ENCODE measurements at regions not wholly inside any gene's neighbourhood (a gene's known extent, or its start where the extent isn't known, plus 50 kb on each side); places are given as distances from the start of the nearest gene placed in this dataset.
"Not testable (repeated sequence)": the region's sequence is repeated elsewhere in the genome, so short reads cannot be mapped to it uniquely, and the experiment has no call there.

DNA sequence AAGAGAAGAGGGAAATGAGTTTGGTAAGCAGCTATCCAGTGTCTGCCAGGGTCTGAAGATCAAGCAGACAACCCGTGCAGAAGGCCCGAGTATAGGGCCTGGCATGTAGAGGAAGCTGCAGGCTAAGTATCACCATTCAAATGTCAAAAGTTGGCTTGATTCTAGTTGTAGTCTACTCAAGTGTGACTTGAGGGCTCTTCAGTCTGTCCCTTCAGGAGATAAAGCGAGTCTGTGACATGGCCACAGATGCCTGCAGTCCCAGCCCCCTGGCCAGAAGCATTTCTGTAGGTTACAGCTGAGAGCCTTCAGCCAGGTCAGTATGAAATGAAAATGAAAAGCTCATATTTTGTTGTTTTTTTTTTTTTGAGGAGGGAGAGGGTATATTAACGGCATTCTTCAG is 97.8 kb upstream of the EEPD1 start:
- WGBS, 3 donors = 75 to 88% (median 86%) methylated on average over 4 of the region's 4 CpGs
- FAIRE-seq (no peak), DNase-seq (no peak)
- H3K9me3 ChIP-seq (ENCODE audit: control insufficient read depth in 2 of 2, insufficient read depth in 1 of 2, low read depth in 1 of 2, low read length in 1 of 2) = no peaks in the 10 kb centered on the region
- no peak overlapping the region for H3K4me3 ChIP-seq (ENCODE audit: low read depth in 1 of 3, low read length in 3 of 3)
- no peaks in the 10 kb centered on the region for H3K36me3 ChIP-seq (ENCODE audit: control insufficient read depth in 3 of 3, insufficient read depth in 2 of 3, low read depth in 1 of 3, low read length in 3 of 3)
- H3K27ac ChIP-seq (ENCODE audit: low read depth in 1 of 3, low read length in 2 of 3) = no peak overlapping the region
- H3K4me1 ChIP-seq (ENCODE audit: control insufficient read depth in 3 of 3, insufficient read depth in 2 of 3, low read depth in 1 of 3, low read length in 2 of 3) = no peaks in the 10 kb centered on the region
- no peaks in the 10 kb centered on the region for H3K27me3 ChIP-seq (ENCODE audit: control insufficient read depth in 3 of 3, insufficient read depth in 3 of 3, low read length in 3 of 3)

DNA sequence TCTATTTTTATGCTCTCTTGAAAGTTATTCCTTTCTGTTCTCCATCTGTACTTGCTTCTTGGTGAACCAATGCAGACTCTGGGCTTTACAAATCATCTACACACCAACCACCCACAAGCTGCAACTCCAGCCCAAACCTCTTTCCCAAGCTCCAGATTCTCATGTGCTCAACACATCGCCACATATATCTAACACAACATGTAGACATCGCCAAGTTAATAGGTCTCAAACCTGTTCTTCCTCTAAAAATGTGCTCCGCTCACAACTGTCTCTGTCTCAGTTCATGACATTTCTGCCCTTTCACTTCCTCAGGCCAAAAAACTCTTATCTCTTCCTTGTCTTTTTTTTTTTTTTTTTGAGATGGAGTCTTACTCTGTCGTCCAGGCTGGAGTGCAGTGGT is 95.7 kb upstream of the EEPD1 start:
- no peak overlapping the region for H3K27ac ChIP-seq (ENCODE audit: low read depth in 1 of 3, low read length in 2 of 3)
- H3K36me3 ChIP-seq (ENCODE audit: control insufficient read depth in 3 of 3, insufficient read depth in 2 of 3, low read depth in 1 of 3, low read length in 3 of 3) = no peaks in the 10 kb centered on the region
- peaks cover 0 to 2% of the 10 kb centered on the region in 2 donors for H3K9me3 ChIP-seq (ENCODE audit: control insufficient read depth in 2 of 2, insufficient read depth in 1 of 2, low read depth in 1 of 2, low read length in 1 of 2)
- H3K4me1 ChIP-seq (ENCODE audit: control insufficient read depth in 3 of 3, insufficient read depth in 2 of 3, low read depth in 1 of 3, low read length in 2 of 3) = no peaks in the 10 kb centered on the region
- FAIRE-seq (no peak), DNase-seq (no peak)
- WGBS, 3 donors = 69 to 87% (median 78%) methylated on average over 4 of the region's 4 CpGs
- no peaks in the 10 kb centered on the region for H3K27me3 ChIP-seq (ENCODE audit: control insufficient read depth in 3 of 3, insufficient read depth in 3 of 3, low read length in 3 of 3)
- H3K4me3 ChIP-seq (ENCODE audit: low read depth in 1 of 3, low read length in 3 of 3) = no peak overlapping the region

DNA sequence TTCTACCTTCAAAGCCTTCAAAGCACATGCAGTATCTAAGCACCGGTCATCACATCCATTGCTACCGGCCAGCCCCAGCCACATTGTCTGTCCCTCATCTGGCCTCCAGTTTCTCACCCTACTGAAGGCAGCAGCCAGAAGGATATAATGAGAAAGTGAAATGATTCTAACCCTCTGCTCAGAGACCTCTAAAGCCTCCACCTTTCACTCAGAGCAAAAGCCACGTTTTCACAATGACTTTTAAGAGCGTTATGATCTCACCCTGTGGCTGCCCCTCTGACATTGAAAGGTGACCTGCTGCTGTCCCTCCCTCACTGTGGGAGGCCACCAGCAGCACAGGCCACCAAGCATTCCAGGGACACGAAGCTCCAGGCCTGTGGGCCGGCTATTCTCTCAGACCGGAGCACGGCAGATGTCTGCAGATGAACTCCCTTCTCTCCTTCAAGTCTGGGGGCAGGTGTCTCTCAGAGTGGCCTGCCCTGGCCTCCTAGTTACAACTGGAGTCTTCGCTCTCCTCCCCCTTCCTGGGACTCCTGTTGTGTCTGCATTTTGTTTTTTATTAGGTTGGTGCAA is 94.9 kb upstream of the EEPD1 start:
- Histone ChIP-seq H3K27me3 (ENCODE audit: control insufficient read depth in 3 of 3, insufficient read depth in 3 of 3, low read length in 3 of 3) (no peaks in the 10 kb centered on the region), H3K4me1 (ENCODE audit: control insufficient read depth in 3 of 3, insufficient read depth in 2 of 3, low read depth in 1 of 3, low read length in 2 of 3) (no peaks in the 10 kb centered on the region), H3K4me3 (ENCODE audit: low read depth in 1 of 3, low read length in 3 of 3) (no peak overlapping the region), H3K36me3 (ENCODE audit: control insufficient read depth in 3 of 3, insufficient read depth in 2 of 3, low read depth in 1 of 3, low read length in 3 of 3) (no peaks in the 10 kb centered on the region), H3K27ac (ENCODE audit: low read depth in 1 of 3, low read length in 2 of 3) (no peak overlapping the region), H3K9me3 (ENCODE audit: control insufficient read depth in 2 of 2, insufficient read depth in 1 of 2, low read depth in 1 of 2, low read length in 1 of 2) (peaks cover 0 to 2% of the 10 kb centered on the region in 2 donors)
- WGBS, 3 donors = 87 to 93% (median 87%) methylated on average over 9 of the region's 9 CpGs
- FAIRE-seq (no peak), DNase-seq (no peak)

GRCh38 chr7:36060388-36060787 is 92.7 kb upstream of the EEPD1 start:
- FAIRE-seq; H3K4me3 ChIP-seq (ENCODE audit: low read depth in 1 of 3, low read length in 3 of 3); H3K27ac ChIP-seq (ENCODE audit: low read depth in 1 of 3, low read length in 2 of 3); H3K27me3 ChIP-seq (ENCODE audit: control insufficient read depth in 3 of 3, insufficient read depth in 3 of 3, low read length in 3 of 3); H3K4me1 ChIP-seq (ENCODE audit: control insufficient read depth in 3 of 3, insufficient read depth in 2 of 3, low read depth in 1 of 3, low read length in 2 of 3); H3K9me3 ChIP-seq (ENCODE audit: control insufficient read depth in 2 of 2, insufficient read depth in 1 of 2, low read depth in 1 of 2, low read length in 1 of 2); DNase-seq; H3K36me3 ChIP-seq (ENCODE audit: control insufficient read depth in 3 of 3, insufficient read depth in 2 of 3, low read depth in 1 of 3, low read length in 3 of 3): not testable (repeated sequence)
- 83 to 92% (median 84%) methylated on average over 11 of the region's 11 CpGs for WGBS, 3 donors

DNA sequence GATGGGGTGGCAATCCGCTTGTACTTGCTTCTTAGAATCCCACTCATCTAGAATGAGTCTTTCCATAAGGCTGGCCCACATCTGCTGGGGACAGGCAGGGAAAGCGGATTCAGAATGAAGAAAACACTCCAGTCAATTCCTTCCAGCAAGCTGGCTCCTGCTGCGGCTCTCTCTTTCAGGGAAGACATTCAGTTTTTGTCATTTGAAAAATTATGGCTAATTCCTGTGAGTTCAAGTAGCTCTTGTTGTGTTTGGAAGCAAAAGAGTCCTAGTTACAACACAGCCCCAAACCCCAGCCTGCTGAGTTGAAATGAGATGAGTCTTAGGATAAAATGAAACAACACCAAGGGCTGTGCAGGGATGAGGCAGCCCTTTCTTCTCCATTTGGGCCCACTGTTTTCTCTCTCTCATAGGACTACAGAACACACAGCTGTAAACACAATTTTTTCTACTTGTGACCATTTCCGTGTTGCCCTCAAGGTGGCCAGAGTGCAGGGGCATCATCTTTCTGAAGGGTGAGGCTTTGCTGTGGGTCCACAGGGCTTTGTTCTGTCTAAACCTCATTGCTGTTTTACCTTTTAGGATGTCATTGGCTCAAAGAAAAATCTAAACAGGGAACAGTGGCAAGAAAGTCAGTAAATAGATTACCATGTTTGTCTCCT is 90.8 kb upstream of the EEPD1 start:
- FAIRE-seq = no peak
- Histone ChIP-seq H3K4me1 (ENCODE audit: control insufficient read depth in 3 of 3, insufficient read depth in 2 of 3, low read depth in 1 of 3, low read length in 2 of 3) (no peaks in the 10 kb centered on the region), H3K36me3 (ENCODE audit: control insufficient read depth in 3 of 3, insufficient read depth in 2 of 3, low read depth in 1 of 3, low read length in 3 of 3) (no peaks in the 10 kb centered on the region), H3K4me3 (ENCODE audit: low read depth in 1 of 3, low read length in 3 of 3) (no peak overlapping the region), H3K27me3 (ENCODE audit: control insufficient read depth in 3 of 3, insufficient read depth in 3 of 3, low read length in 3 of 3) (no peaks in the 10 kb centered on the region), H3K9me3 (ENCODE audit: control insufficient read depth in 2 of 2, insufficient read depth in 1 of 2, low read depth in 1 of 2, low read length in 1 of 2) (peaks cover 0 to 2% of the 10 kb centered on the region in 2 donors), H3K27ac (ENCODE audit: low read depth in 1 of 3, low read length in 2 of 3) (peak overlapping the region in 1 of 3 donors; percentile 33)
- DNase-seq = no peak
- WGBS, 3 donors = 67 to 86% (median 78%) methylated on average over 4 of the region's 4 CpGs

DNA sequence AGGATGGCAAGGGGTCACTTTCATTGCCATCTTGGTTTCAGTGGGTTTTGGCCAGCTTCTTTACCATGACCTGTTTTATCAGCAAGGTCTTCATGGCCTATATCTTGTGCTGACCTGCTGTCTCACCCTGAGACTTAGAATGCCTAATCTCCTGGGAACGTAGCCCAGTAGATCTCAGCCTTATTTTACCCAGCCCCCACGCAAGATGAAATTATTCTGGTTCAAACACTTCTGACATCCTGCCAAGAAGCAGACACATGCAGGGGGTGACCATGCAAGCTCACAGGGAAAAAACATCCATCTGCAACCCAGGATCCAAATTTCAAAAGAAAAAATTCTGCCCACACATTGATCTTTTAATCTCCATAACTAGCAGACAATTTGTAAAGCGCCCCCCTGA is 88.4 kb upstream of the EEPD1 start:
- DNase-seq (no peak), FAIRE-seq (no peak)
- 72 to 86% (median 74%) methylated on average over 3 of the region's 3 CpGs for whole genome bisulfite sequencing, 3 donors
- Histone ChIP-seq H3K9me3 (ENCODE audit: control insufficient read depth in 2 of 2, insufficient read depth in 1 of 2, low read depth in 1 of 2, low read length in 1 of 2) (peaks cover 0 to 2% of the 10 kb centered on the region in 2 donors), H3K36me3 (ENCODE audit: control insufficient read depth in 3 of 3, insufficient read depth in 2 of 3, low read depth in 1 of 3, low read length in 3 of 3) (no peaks in the 10 kb centered on the region), H3K27ac (ENCODE audit: low read depth in 1 of 3, low read length in 2 of 3) (no peak overlapping the region), H3K27me3 (ENCODE audit: control insufficient read depth in 3 of 3, insufficient read depth in 3 of 3, low read length in 3 of 3) (no peaks in the 10 kb centered on the region), H3K4me3 (ENCODE audit: low read depth in 1 of 3, low read length in 3 of 3) (no peak overlapping the region), H3K4me1 (ENCODE audit: control insufficient read depth in 3 of 3, insufficient read depth in 2 of 3, low read depth in 1 of 3, low read length in 2 of 3) (no peaks in the 10 kb centered on the region)

DNA sequence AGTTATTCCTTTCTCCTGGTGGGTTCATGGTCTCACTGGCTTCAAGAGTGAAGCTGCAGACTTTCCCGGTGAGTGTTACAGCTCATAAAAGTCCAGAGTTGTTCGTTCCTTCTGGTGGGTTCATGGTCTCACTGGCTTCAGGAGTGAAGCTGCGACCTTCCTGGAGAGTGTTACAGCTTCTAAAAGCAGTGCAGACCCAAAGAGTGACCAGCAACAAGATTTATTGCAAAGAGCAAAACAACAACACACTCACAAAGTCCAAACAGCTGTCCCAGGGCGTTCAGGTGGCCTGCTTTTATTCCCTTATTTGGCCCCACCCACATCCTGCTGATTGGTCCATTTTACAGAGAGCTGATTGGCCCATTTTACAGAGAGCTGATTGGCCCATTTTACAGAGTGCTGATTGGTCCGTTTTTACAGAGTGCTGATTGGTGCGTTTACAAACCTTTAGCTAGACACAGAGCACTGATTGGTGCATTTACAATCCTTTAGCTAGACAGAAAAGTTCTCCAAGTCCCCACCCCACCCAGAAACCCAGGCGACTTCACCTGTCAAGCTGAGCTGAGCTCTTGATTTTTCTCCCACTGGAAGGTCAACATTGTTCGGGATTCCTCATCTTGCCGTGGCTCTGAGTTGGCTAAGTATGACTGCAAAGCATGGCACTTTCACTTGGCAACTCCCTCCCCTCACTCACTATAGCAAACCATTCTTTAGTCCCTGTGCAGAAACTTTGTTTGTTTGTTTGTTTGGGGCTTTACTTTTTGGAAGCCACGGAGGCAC is 87.3 kb upstream of the EEPD1 start:
- not testable (repeated sequence) for DNase-seq; H3K9me3 ChIP-seq (ENCODE audit: control insufficient read depth in 2 of 2, insufficient read depth in 1 of 2, low read depth in 1 of 2, low read length in 1 of 2); H3K27ac ChIP-seq (ENCODE audit: low read depth in 1 of 3, low read length in 2 of 3); H3K27me3 ChIP-seq (ENCODE audit: control insufficient read depth in 3 of 3, insufficient read depth in 3 of 3, low read length in 3 of 3); H3K36me3 ChIP-seq (ENCODE audit: control insufficient read depth in 3 of 3, insufficient read depth in 2 of 3, low read depth in 1 of 3, low read length in 3 of 3); FAIRE-seq; H3K4me3 ChIP-seq (ENCODE audit: low read depth in 1 of 3, low read length in 3 of 3); H3K4me1 ChIP-seq (ENCODE audit: control insufficient read depth in 3 of 3, insufficient read depth in 2 of 3, low read depth in 1 of 3, low read length in 2 of 3)
- 81 to 91% (median 88%) methylated on average over 10 of the region's 10 CpGs for WGBS, 3 donors

GRCh38 chr7:36066343-36066664 is 86.8 kb upstream of the EEPD1 start:
- no peaks in the 10 kb centered on the region for H3K27me3 ChIP-seq (ENCODE audit: control insufficient read depth in 3 of 3, insufficient read depth in 3 of 3, low read length in 3 of 3)
- WGBS, 3 donors = 93 to 98% (median 95%) methylated on average over 3 of the region's 3 CpGs
- H3K4me1 ChIP-seq (ENCODE audit: control insufficient read depth in 3 of 3, insufficient read depth in 2 of 3, low read depth in 1 of 3, low read length in 2 of 3) = no peaks in the 10 kb centered on the region
- H3K36me3 ChIP-seq (ENCODE audit: control insufficient read depth in 3 of 3, insufficient read depth in 2 of 3, low read depth in 1 of 3, low read length in 3 of 3) = no peaks in the 10 kb centered on the region
- no peak overlapping the region for H3K27ac ChIP-seq (ENCODE audit: low read depth in 1 of 3, low read length in 2 of 3)
- H3K9me3 ChIP-seq (ENCODE audit: control insufficient read depth in 2 of 2, insufficient read depth in 1 of 2, low read depth in 1 of 2, low read length in 1 of 2) = no peaks in the 10 kb centered on the region
- no peak overlapping the region for H3K4me3 ChIP-seq (ENCODE audit: low read depth in 1 of 3, low read length in 3 of 3)
- FAIRE-seq = no peak
- DNase-seq = no peak
